Nephron (organoid): ENCODE measurements at regions not wholly inside any gene's neighbourhood (a gene's known extent, or its start where the extent isn't known, plus 50 kb on each side); places are given as distances from the start of the nearest gene placed in this dataset.

Source experiments
- H3K27ac Mint-ChIP-seq, 3 experiments: 2 replicates each; pipeline ENCODE4 v1.8.0; 2020; ENCODE audit warnings: mixed read lengths in 3 of 3, mild to moderate bottlenecking in 2 of 3, moderate library complexity in 1 of 3
- H3K27me3 Mint-ChIP-seq: 2 replicates; pipeline ENCODE4 v1.8.0; 2021; ENCODE audit warnings: low read depth, mild to moderate bottlenecking, moderate library complexity, mixed read lengths
- H3K36me3 Mint-ChIP-seq: 2 replicates; pipeline ENCODE4 v1.8.0; 2020; ENCODE audit warnings: low read depth, mixed read lengths
- H3K4me1 Mint-ChIP-seq: 2 replicates; pipeline ENCODE4 v1.8.0; 2020; ENCODE audit warnings: mixed read lengths
- H3K4me3 Mint-ChIP-seq, 3 experiments: 2 replicates each; pipeline ENCODE4 v1.8.0; 2020; ENCODE audit warnings: mild to moderate bottlenecking in 3 of 3, mixed read lengths in 3 of 3, moderate library complexity in 2 of 3
- H3K9me3 Mint-ChIP-seq: 2 replicates; pipeline ENCODE4 v1.8.0; 2020; ENCODE audit warnings: mixed read lengths
- CTCF ChIP-seq, 3 experiments: fragments of 200-600 bp; sonication (generic); IDR thresholded peaks; one replicate each; pipeline ENCODE4 v1.5.0; 2021; ENCODE audit warnings: antibody characterized with exemption in 3 of 3; ENCODE audit not compliant: unreplicated experiment in 3 of 3

- H3K27me3 Mint-ChIP-seq = peaks cover 12% of the 10 kb centered on the region
- TF ChIP-seq CTCF (IDR thresholded peaks at IDR 0.05; ENCODE audit: unreplicated experiment in 3 of 3) = peak in 1 of 3 experiments; percentile 15
Measured at GRCh38 chr7:34596887-34597286, 61.1 kb upstream of the NPSR1 start.

GRCh38 chr7:34603711-34604444 lies 54.1 kb upstream of the NPSR1 start:
- H3K4me1 Mint-ChIP-seq = peaks cover 4% of the 10 kb centered on the region

More at GRCh38 chr7:34596887-34597286, 61.1 kb upstream of the NPSR1 start:
- no peak overlapping the region for H3K27ac Mint-ChIP-seq
- no peaks in the 10 kb centered on the region for H3K9me3 Mint-ChIP-seq
- no peaks in the 10 kb centered on the region for H3K4me1 Mint-ChIP-seq
- H3K4me3 Mint-ChIP-seq = no peak overlapping the region
- H3K36me3 Mint-ChIP-seq = no peaks in the 10 kb centered on the region

More at GRCh38 chr7:34603711-34604444, 54.1 kb upstream of the NPSR1 start:
- Mint-ChIP-seq H3K27me3 (no peaks in the 10 kb centered on the region), H3K9me3 (peaks cover 6% of the 10 kb centered on the region), H3K4me3 (no peak overlapping the region), H3K27ac (no peak overlapping the region), H3K36me3 (no peaks in the 10 kb centered on the region)
- TF ChIP-seq CTCF (IDR thresholded peaks at IDR 0.05; ENCODE audit: unreplicated experiment in 3 of 3) = no peak
